Tibial nerve (tissue), 4 donors: ENCODE measurements at regions not wholly inside any gene's neighbourhood (a gene's known extent, or its start where the extent isn't known, plus 50 kb on each side); places are given as distances from the start of the nearest gene placed in this dataset.

ENCODE experiments used
- EP300 ChIP-seq, 2 donors: sonication (generic); formaldehyde crosslinking; IDR thresholded peaks; one replicate each; pipeline ENCODE4 v1.6.1; 2017; ENCODE audit warnings: antibody characterized with exemption in 2 of 2, mild to moderate bottlenecking in 1 of 2
- POLR2A ChIP-seq, 2 donors: fragments of 450-650 bp; IDR thresholded peaks; one replicate each; pipeline ENCODE4 v1.6.1; 2017; ENCODE audit warnings: antibody characterized with exemption in 2 of 2, mild to moderate bottlenecking in 2 of 2, moderate library complexity in 2 of 2
- TF ChIP-seq, protein P1 (sequence below), 5 experiments: fragments of 200-600 bp in 3 of 5; fragments of 450-650 bp in 2 of 5; sonication (generic) in 3 of 5; IDR thresholded peaks; one replicate each; pipeline ENCODE4 v1.5.1; 2016 to 2019; ENCODE audit warnings: antibody characterized with exemption in 5 of 5, mild to moderate bottlenecking in 3 of 5, moderate library complexity in 2 of 5

- TF ChIP-seq POLR2A (IDR thresholded peaks at IDR 0.05) (no peak), EP300 (IDR thresholded peaks at IDR 0.05) (no peak)
- TF ChIP-seq, protein P1, sequence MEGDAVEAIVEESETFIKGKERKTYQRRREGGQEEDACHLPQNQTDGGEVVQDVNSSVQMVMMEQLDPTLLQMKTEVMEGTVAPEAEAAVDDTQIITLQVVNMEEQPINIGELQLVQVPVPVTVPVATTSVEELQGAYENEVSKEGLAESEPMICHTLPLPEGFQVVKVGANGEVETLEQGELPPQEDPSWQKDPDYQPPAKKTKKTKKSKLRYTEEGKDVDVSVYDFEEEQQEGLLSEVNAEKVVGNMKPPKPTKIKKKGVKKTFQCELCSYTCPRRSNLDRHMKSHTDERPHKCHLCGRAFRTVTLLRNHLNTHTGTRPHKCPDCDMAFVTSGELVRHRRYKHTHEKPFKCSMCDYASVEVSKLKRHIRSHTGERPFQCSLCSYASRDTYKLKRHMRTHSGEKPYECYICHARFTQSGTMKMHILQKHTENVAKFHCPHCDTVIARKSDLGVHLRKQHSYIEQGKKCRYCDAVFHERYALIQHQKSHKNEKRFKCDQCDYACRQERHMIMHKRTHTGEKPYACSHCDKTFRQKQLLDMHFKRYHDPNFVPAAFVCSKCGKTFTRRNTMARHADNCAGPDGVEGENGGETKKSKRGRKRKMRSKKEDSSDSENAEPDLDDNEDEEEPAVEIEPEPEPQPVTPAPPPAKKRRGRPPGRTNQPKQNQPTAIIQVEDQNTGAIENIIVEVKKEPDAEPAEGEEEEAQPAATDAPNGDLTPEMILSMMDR (IDR thresholded peaks at IDR 0.05): no peak
Measured at GRCh38 chr16:26651884-26652283, 414.8 kb upstream of the C16orf82 start.
